Type B pancreatic cell (in vitro differentiated cells): ENCODE measurements at regions not wholly inside any gene's neighbourhood (a gene's known extent, or its start where the extent isn't known, plus 50 kb on each side); places are given as distances from the start of the nearest gene placed in this dataset.

Experiments used
- DNase-seq: peaks from one replicate; pipeline ENCODE4 v3.0.0; 2021; ENCODE audit warnings: mixed read lengths; ENCODE audit not compliant: unreplicated experiment; ENCODE audit errors: extremely low spot score
- H3K27ac Mint-ChIP-seq: 2 replicates; pipeline ENCODE4 v1.8.0; 2021; ENCODE audit warnings: mild to moderate bottlenecking, mixed read lengths
- H3K27me3 Mint-ChIP-seq: 2 replicates; pipeline ENCODE4 v1.8.0; 2021; ENCODE audit warnings: mixed read lengths
- H3K36me3 Mint-ChIP-seq: 2 replicates; pipeline ENCODE4 v1.8.0; 2021; ENCODE audit warnings: mixed read lengths
- H3K4me1 Mint-ChIP-seq: one replicate; pipeline ENCODE4 v1.8.0; 2021; ENCODE audit warnings: mixed read lengths; ENCODE audit not compliant: unreplicated experiment
- H3K4me3 Mint-ChIP-seq: 2 replicates; pipeline ENCODE4 v1.8.0; 2021; ENCODE audit warnings: mild to moderate bottlenecking, mixed read lengths
- H3K9me3 Mint-ChIP-seq: 2 replicates; pipeline ENCODE4 v1.8.0; 2021; ENCODE audit warnings: mixed read lengths
- TF ChIP-seq, protein P1 (sequence below): fragments of 200-600 bp; sonication (generic); conservative IDR thresholded peaks from 2 replicates; pipeline ENCODE4 v1.5.0; 2021; ENCODE audit warnings: antibody characterized with exemption, mild to moderate bottlenecking

DNA sequence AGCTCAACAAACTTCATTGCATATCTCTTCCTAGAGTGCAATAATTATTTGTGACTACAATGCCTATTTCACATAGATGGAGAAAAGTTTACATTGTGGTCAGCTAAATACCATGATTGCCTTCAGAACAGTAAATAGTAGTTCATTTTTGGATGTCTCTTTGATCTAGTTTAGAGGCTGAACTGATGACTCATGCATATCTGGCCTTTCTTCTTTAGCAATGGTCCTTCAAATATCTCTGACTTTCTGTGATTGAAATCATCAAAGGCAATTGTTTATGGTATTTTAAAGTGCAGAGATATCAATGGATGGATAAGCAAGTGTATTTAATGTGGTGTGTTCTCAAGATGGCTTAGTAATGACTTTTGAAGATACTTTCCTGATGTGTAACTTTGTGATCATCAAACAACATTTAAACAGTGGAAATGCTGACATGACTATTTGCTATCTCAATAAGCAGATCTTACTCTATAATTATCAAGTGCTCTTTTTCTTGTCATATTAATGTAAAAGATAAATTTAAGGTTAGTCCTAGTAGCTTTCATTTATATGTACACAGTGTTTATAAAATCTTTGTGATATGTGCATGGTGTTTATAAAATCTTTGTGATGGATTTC lies 523.7 kb upstream of the SLC35B3 start:
- H3K36me3 Mint-ChIP-seq, result no peaks in the 10 kb centered on the region
- no peaks in the 10 kb centered on the region for H3K4me1 Mint-ChIP-seq
- no peak for DNase-seq
- no peaks in the 10 kb centered on the region for H3K27me3 Mint-ChIP-seq
- peaks cover 3% of the 10 kb centered on the region for H3K9me3 Mint-ChIP-seq
- H3K27ac Mint-ChIP-seq, result no peak overlapping the region
- H3K4me3 Mint-ChIP-seq, result no peak overlapping the region
- TF ChIP-seq, protein P1, sequence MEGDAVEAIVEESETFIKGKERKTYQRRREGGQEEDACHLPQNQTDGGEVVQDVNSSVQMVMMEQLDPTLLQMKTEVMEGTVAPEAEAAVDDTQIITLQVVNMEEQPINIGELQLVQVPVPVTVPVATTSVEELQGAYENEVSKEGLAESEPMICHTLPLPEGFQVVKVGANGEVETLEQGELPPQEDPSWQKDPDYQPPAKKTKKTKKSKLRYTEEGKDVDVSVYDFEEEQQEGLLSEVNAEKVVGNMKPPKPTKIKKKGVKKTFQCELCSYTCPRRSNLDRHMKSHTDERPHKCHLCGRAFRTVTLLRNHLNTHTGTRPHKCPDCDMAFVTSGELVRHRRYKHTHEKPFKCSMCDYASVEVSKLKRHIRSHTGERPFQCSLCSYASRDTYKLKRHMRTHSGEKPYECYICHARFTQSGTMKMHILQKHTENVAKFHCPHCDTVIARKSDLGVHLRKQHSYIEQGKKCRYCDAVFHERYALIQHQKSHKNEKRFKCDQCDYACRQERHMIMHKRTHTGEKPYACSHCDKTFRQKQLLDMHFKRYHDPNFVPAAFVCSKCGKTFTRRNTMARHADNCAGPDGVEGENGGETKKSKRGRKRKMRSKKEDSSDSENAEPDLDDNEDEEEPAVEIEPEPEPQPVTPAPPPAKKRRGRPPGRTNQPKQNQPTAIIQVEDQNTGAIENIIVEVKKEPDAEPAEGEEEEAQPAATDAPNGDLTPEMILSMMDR, result no peak

GRCh38 chr6:8953310-8953709 lies 518.0 kb upstream of the SLC35B3 start:
- TF ChIP-seq, protein P1, result no peak
- Mint-ChIP-seq H3K27me3 (no peaks in the 10 kb centered on the region), H3K4me3 (no peak overlapping the region), H3K9me3 (no peaks in the 10 kb centered on the region), H3K4me1 (peaks cover 6% of the 10 kb centered on the region), H3K27ac (no peak overlapping the region), H3K36me3 (no peaks in the 10 kb centered on the region)
- DNase-seq, result no peak

GRCh38 chr6:8948733-8949132 lies 513.4 kb upstream of the SLC35B3 start:
- DNase-seq, result no peak
- no peak overlapping the region for H3K4me3 Mint-ChIP-seq
- peaks cover 5% of the 10 kb centered on the region for H3K9me3 Mint-ChIP-seq
- peaks cover 16% of the 10 kb centered on the region for H3K4me1 Mint-ChIP-seq
- no peak overlapping the region for H3K27ac Mint-ChIP-seq
- no peaks in the 10 kb centered on the region for H3K27me3 Mint-ChIP-seq
- H3K36me3 Mint-ChIP-seq, result no peaks in the 10 kb centered on the region
- TF ChIP-seq, protein P1, result no peak

DNA sequence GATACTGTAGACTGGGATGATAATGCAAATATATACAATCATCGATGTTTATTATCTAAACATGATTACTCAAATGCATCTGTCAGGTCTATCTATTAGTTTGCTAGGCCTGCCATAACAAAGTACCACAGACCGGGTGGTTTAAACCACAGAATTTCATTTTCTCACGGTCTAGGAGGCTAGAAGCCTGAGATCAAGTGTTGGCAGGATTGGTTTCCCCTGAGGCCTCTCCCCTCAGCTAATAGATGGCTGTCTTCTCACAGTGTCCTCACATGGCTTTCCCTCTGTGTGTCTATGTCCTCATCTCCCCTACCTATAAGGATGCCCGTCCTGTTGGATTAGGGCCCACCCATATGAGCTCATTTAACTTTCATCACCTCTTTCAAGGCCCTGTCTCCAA lies 512.6 kb upstream of the SLC35B3 start:
- no peaks in the 10 kb centered on the region for H3K27me3 Mint-ChIP-seq
- H3K27ac Mint-ChIP-seq, result no peak overlapping the region
- H3K36me3 Mint-ChIP-seq, result no peaks in the 10 kb centered on the region
- TF ChIP-seq, protein P1, result no peak
- no peak for DNase-seq
- peaks cover 22% of the 10 kb centered on the region for H3K4me1 Mint-ChIP-seq
- no peak overlapping the region for H3K4me3 Mint-ChIP-seq
- H3K9me3 Mint-ChIP-seq, result peaks cover 5% of the 10 kb centered on the region

DNA sequence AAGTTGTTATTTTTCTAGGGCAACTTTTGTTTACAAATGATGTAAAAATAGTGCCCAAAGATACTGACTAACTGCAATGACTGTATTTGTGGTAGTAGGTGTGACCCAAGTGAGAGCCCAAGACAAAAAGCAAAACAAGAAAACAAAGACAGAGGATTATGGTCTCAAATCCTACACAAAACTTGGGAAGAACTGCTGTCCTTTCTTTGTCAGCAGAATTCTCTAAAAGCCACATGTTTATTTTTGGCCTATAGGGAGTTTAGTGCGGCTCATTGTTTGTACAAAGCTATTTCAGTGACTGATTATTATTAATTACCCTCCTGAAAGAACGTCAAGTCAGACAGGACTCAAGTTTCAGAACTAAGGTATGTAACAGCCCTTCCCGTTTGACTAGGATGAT lies 509.2 kb upstream of the SLC35B3 start:
- TF ChIP-seq, protein P1, result no peak
- Mint-ChIP-seq H3K4me3 (no peak overlapping the region), H3K9me3 (peaks cover 5% of the 10 kb centered on the region), H3K27me3 (no peaks in the 10 kb centered on the region), H3K27ac (peak overlapping the region; percentile 66), H3K36me3 (no peaks in the 10 kb centered on the region), H3K4me1 (peaks cover 40% of the 10 kb centered on the region)
- DNase-seq, result no peak

DNA sequence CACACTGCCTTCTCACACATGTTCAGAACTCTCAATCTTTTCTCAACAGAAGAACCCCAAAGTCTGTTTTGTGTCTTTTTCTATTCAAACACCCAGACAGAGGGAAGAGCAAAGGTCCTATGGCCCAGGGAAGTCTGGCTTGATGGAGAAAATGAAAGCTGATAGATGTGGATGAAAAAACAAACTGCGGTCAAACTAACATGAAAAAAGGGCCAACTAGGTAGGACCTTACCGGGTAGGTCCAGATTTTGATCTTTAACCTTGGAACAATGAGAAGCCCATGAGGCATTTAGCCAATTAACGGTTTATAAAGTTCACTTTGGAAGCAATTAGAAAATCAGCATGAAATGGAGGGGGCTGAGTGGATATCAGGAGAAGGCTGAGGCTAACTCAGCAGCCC lies 507.7 kb upstream of the SLC35B3 start:
- DNase-seq, result no peak
- TF ChIP-seq, protein P1, result no peak
- no peaks in the 10 kb centered on the region for H3K27me3 Mint-ChIP-seq
- H3K4me3 Mint-ChIP-seq, result no peak overlapping the region
- H3K27ac Mint-ChIP-seq, result peak overlapping the region; percentile 15
- H3K36me3 Mint-ChIP-seq, result no peaks in the 10 kb centered on the region
- H3K9me3 Mint-ChIP-seq, result peaks cover 5% of the 10 kb centered on the region
- H3K4me1 Mint-ChIP-seq, result peaks cover 40% of the 10 kb centered on the region
